ENCODE measurements at regions not wholly inside any gene's neighbourhood (a gene's known extent, or its start where the extent isn't known, plus 50 kb on each side); places are given as distances from the start of the nearest gene placed in this dataset.

- no peak overlapping the region for H3K27ac Mint-ChIP-seq
- no peaks in the 10 kb centered on the region for H3K9me3 Mint-ChIP-seq
- TF ChIP-seq CTCF (IDR thresholded peaks at IDR 0.05; ENCODE audit: unreplicated experiment in 3 of 3): no peak
- no peak overlapping the region for H3K4me3 Mint-ChIP-seq
- no peaks in the 10 kb centered on the region for H3K36me3 Mint-ChIP-seq (ENCODE audit: low read depth)
- H3K4me1 Mint-ChIP-seq: peaks cover 15% of the 10 kb centered on the region
- H3K27me3 Mint-ChIP-seq (ENCODE audit: low read depth): no peaks in the 10 kb centered on the region
Observed at GRCh38 chr4:182066037-182066436, 177.2 kb upstream of the TENM3 start.

GRCh38 chr4:182067828-182068227 is 175.4 kb upstream of the TENM3 start:
- H3K4me3 Mint-ChIP-seq: no peak overlapping the region
- H3K9me3 Mint-ChIP-seq: no peaks in the 10 kb centered on the region
- H3K27me3 Mint-ChIP-seq (ENCODE audit: low read depth): no peaks in the 10 kb centered on the region
- TF ChIP-seq CTCF (IDR thresholded peaks at IDR 0.05; ENCODE audit: unreplicated experiment in 3 of 3): no peak
- H3K36me3 Mint-ChIP-seq (ENCODE audit: low read depth): no peaks in the 10 kb centered on the region
- H3K4me1 Mint-ChIP-seq: peaks cover 11% of the 10 kb centered on the region
- H3K27ac Mint-ChIP-seq: no peak overlapping the region

- peaks cover 4% of the 10 kb centered on the region for H3K4me1 Mint-ChIP-seq
- H3K36me3 Mint-ChIP-seq (ENCODE audit: low read depth): no peaks in the 10 kb centered on the region
- H3K27me3 Mint-ChIP-seq (ENCODE audit: low read depth): no peaks in the 10 kb centered on the region
- H3K27ac Mint-ChIP-seq: no peak overlapping the region
- no peak for TF ChIP-seq CTCF (IDR thresholded peaks at IDR 0.05; ENCODE audit: unreplicated experiment in 3 of 3)
- H3K4me3 Mint-ChIP-seq: no peak overlapping the region
- no peaks in the 10 kb centered on the region for H3K9me3 Mint-ChIP-seq
Observed at GRCh38 chr4:182068920-182069319, 174.3 kb upstream of the TENM3 start.

GRCh38 chr4:182073278-182073677 is 169.9 kb upstream of the TENM3 start:
- H3K4me1 Mint-ChIP-seq: peaks cover 17% of the 10 kb centered on the region
- H3K9me3 Mint-ChIP-seq: peaks cover 3% of the 10 kb centered on the region
- no peaks in the 10 kb centered on the region for H3K27me3 Mint-ChIP-seq (ENCODE audit: low read depth)
- peak overlapping the region in 1 of 3 experiments; percentile 75 for H3K27ac Mint-ChIP-seq
- H3K4me3 Mint-ChIP-seq: no peak overlapping the region
- H3K36me3 Mint-ChIP-seq (ENCODE audit: low read depth): no peaks in the 10 kb centered on the region
- no peak for TF ChIP-seq CTCF (IDR thresholded peaks at IDR 0.05; ENCODE audit: unreplicated experiment in 3 of 3)

- no peak overlapping the region for H3K4me3 Mint-ChIP-seq
- H3K27ac Mint-ChIP-seq: peak overlapping the region; percentile 7 to 75 (median 61)
- H3K36me3 Mint-ChIP-seq (ENCODE audit: low read depth): peaks cover 5% of the 10 kb centered on the region
- no peaks in the 10 kb centered on the region for H3K27me3 Mint-ChIP-seq (ENCODE audit: low read depth)
- no peak for TF ChIP-seq CTCF (IDR thresholded peaks at IDR 0.05; ENCODE audit: unreplicated experiment in 3 of 3)
- peaks cover 3% of the 10 kb centered on the region for H3K9me3 Mint-ChIP-seq
- peaks cover 17% of the 10 kb centered on the region for H3K4me1 Mint-ChIP-seq
Observed at GRCh38 chr4:182074139-182074538, 169.1 kb upstream of the TENM3 start.

- H3K9me3 Mint-ChIP-seq: peaks cover 3% of the 10 kb centered on the region
- H3K4me3 Mint-ChIP-seq: no peak overlapping the region
- no peaks in the 10 kb centered on the region for H3K27me3 Mint-ChIP-seq (ENCODE audit: low read depth)
- peaks cover 5% of the 10 kb centered on the region for H3K36me3 Mint-ChIP-seq (ENCODE audit: low read depth)
- no peak for TF ChIP-seq CTCF (IDR thresholded peaks at IDR 0.05; ENCODE audit: unreplicated experiment in 3 of 3)
- peak overlapping the region in 2 of 3 experiments; percentile 61 to 75 for H3K27ac Mint-ChIP-seq
- peaks cover 17% of the 10 kb centered on the region for H3K4me1 Mint-ChIP-seq
Observed at GRCh38 chr4:182074810-182075209, 168.4 kb upstream of the TENM3 start.
